ENCODE measurements at regions not wholly inside any gene's neighbourhood (a gene's known extent, or its start where the extent isn't known, plus 50 kb on each side); places are given as distances from the start of the nearest gene placed in this dataset.

DNA sequence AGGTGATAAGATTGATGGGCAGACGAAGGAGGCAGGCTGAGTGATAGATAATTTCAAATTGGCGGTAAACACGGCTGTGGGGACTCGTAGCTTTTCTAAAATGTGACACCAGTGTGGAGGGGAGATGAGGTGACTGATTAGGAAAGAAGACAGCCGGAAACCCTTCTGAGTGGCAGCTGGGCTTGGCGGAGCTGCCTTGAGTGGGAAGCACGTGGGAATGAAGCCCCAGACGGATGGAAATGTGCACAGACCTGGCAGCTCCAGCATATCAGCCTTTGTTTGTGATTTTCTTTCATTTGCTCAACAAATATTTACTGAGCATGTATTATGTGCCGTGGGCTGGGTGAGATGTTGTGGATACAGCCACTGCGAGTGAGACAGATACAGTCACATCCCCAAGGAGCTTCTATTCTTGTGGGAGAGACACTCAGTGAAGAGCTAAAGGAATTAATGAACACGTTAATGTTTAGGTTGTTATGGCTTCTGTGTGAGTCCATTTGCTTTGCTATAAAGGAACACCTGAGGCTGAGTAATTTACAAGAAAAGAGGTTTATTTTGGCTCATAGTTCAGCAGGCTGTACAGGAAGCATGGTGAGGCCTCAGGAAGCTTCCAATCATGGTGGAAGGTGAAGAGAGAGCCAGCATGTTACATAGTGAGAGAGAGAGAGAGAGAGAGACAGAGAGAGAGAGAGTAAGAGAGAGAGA lies 65.5 kb upstream of the LHX5 start:
- Histone ChIP-seq H4K20me1 (ENCODE audit: insufficient read depth, low read length) (no peaks in the 10 kb centered on the region), H3K4me1 (ENCODE audit: insufficient read depth, low read length, severe bottlenecking) (no peaks in the 10 kb centered on the region), H3K4me3 (ENCODE audit: low read depth, low read length, poor library complexity, severe bottlenecking) (no peak overlapping the region), H3K27ac (ENCODE audit: low read depth, low read length, poor library complexity, severe bottlenecking) (no peak overlapping the region), H3K79me2 (ENCODE audit: insufficient read depth, low read length) (no peaks in the 10 kb centered on the region), H3F3A (ENCODE audit: insufficient read depth, low read length) (no peaks in the 10 kb centered on the region), H3K9me2 (ENCODE audit: low read depth, low read length) (no peaks in the 10 kb centered on the region), H2AFZ (ENCODE audit: low read length) (no peak overlapping the region), H3K27me3 (ENCODE audit: insufficient read depth, low read length) (no peaks in the 10 kb centered on the region; the same call in 1 of the 2 replicates), H3K36me3 (ENCODE audit: insufficient read depth, low read length) (no peaks in the 10 kb centered on the region), H3K9ac (ENCODE audit: low read length) (no peak overlapping the region), H3K9me3 (ENCODE audit: low read length) (no peaks in the 10 kb centered on the region), H3K4me2 (ENCODE audit: low read length) (no peak overlapping the region)
- TF ChIP-seq EZH2 (IDR thresholded peaks at IDR 0.05; ENCODE audit: borderline replicate concordance, low read length), result no peak
- TF ChIP-seq, protein P1, sequence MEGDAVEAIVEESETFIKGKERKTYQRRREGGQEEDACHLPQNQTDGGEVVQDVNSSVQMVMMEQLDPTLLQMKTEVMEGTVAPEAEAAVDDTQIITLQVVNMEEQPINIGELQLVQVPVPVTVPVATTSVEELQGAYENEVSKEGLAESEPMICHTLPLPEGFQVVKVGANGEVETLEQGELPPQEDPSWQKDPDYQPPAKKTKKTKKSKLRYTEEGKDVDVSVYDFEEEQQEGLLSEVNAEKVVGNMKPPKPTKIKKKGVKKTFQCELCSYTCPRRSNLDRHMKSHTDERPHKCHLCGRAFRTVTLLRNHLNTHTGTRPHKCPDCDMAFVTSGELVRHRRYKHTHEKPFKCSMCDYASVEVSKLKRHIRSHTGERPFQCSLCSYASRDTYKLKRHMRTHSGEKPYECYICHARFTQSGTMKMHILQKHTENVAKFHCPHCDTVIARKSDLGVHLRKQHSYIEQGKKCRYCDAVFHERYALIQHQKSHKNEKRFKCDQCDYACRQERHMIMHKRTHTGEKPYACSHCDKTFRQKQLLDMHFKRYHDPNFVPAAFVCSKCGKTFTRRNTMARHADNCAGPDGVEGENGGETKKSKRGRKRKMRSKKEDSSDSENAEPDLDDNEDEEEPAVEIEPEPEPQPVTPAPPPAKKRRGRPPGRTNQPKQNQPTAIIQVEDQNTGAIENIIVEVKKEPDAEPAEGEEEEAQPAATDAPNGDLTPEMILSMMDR (IDR thresholded peaks at IDR 0.05; ENCODE audit: low read length), result no peak

- TF ChIP-seq, protein P1 (IDR thresholded peaks at IDR 0.05; ENCODE audit: low read length), result no peak
- TF ChIP-seq EZH2 (IDR thresholded peaks at IDR 0.05; ENCODE audit: borderline replicate concordance, low read length), result no peak
- Histone ChIP-seq H2AFZ (ENCODE audit: low read length) (no peak overlapping the region), H3K9me3 (ENCODE audit: low read length) (no peaks in the 10 kb centered on the region), H3K79me2 (ENCODE audit: insufficient read depth, low read length) (no peaks in the 10 kb centered on the region), H3K9ac (ENCODE audit: low read length) (no peak overlapping the region), H3K36me3 (ENCODE audit: insufficient read depth, low read length) (no peaks in the 10 kb centered on the region), H3K27ac (ENCODE audit: low read depth, low read length, poor library complexity, severe bottlenecking) (no peak overlapping the region), H3F3A (ENCODE audit: insufficient read depth, low read length) (no peaks in the 10 kb centered on the region), H4K20me1 (ENCODE audit: insufficient read depth, low read length) (no peaks in the 10 kb centered on the region), H3K27me3 (ENCODE audit: insufficient read depth, low read length) (no peaks in the 10 kb centered on the region; the same call in 1 of the 2 replicates), H3K9me2 (ENCODE audit: low read depth, low read length) (no peaks in the 10 kb centered on the region), H3K4me2 (ENCODE audit: low read length) (no peak overlapping the region), H3K4me3 (ENCODE audit: low read depth, low read length, poor library complexity, severe bottlenecking) (no peak overlapping the region), H3K4me1 (ENCODE audit: insufficient read depth, low read length, severe bottlenecking) (no peaks in the 10 kb centered on the region)
Observed at GRCh38 chr12:113535100-113535499, 63.4 kb upstream of the LHX5 start.

GRCh38 chr12:113534555-113534954 lies 62.9 kb upstream of the LHX5 start:
- Histone ChIP-seq H2AFZ (ENCODE audit: low read length) (no peak overlapping the region), H3F3A (ENCODE audit: insufficient read depth, low read length) (no peaks in the 10 kb centered on the region), H3K27me3 (ENCODE audit: insufficient read depth, low read length) (no peaks in the 10 kb centered on the region; the same call in 1 of the 2 replicates), H3K4me1 (ENCODE audit: insufficient read depth, low read length, severe bottlenecking) (no peaks in the 10 kb centered on the region), H4K20me1 (ENCODE audit: insufficient read depth, low read length) (no peaks in the 10 kb centered on the region), H3K4me3 (ENCODE audit: low read depth, low read length, poor library complexity, severe bottlenecking) (no peak overlapping the region), H3K4me2 (ENCODE audit: low read length) (no peak overlapping the region), H3K9me2 (ENCODE audit: low read depth, low read length) (no peaks in the 10 kb centered on the region), H3K27ac (ENCODE audit: low read depth, low read length, poor library complexity, severe bottlenecking) (no peak overlapping the region), H3K36me3 (ENCODE audit: insufficient read depth, low read length) (no peaks in the 10 kb centered on the region), H3K9ac (ENCODE audit: low read length) (no peak overlapping the region), H3K79me2 (ENCODE audit: insufficient read depth, low read length) (no peaks in the 10 kb centered on the region), H3K9me3 (ENCODE audit: low read length) (no peaks in the 10 kb centered on the region)
- TF ChIP-seq, protein P1 (IDR thresholded peaks at IDR 0.05; ENCODE audit: low read length), result no peak
